SK-N-SH (cell line): ENCODE measurements at regions not wholly inside any gene's neighbourhood (a gene's known extent, or its start where the extent isn't known, plus 50 kb on each side); places are given as distances from the start of the nearest gene placed in this dataset.

ENCODE experiments used
- CTCF ChIA-PET: fragments of 300-600, 350-600 bp; formaldehyde crosslinking; extraction: SDS; loops from one replicate; lab custom pipeline; 2021; lab: Yijun Ruan, JAX
- POLR2A ChIA-PET: fragments of 350-600 bp; sonication (Branson Sonifier 250); formaldehyde crosslinking; extraction: SDS; loops from one replicate; lab custom pipeline; 2020; ENCODE audit warnings: antibody characterized with exemption, inconsistent platforms; lab: Yijun Ruan, JAX
- DNase-seq: peaks from one replicate; pipeline ENCODE4 v3.0.0; 2012
- H2AFZ ChIP-seq: fragments of 200-600 bp; sonication (generic); 2 replicates; pipeline ENCODE4 v1.8.1; 2016; ENCODE audit warnings: antibody characterized with exemption, mild to moderate bottlenecking, low read depth
- H3F3A ChIP-seq: fragments of 200-600 bp; sonication (generic); replicated peaks from 2 replicates; pipeline ENCODE3; 2016; ENCODE audit warnings: antibody characterized with exemption, mild to moderate bottlenecking; ENCODE audit not compliant: insufficient read depth
- H3K27ac ChIP-seq, 2 experiments: fragments of 200-500 bp in 1 of 2; fragments of 200-600 bp in 1 of 2; sonication (Bioruptor generic) in 1 of 2; sonication (generic), shearing (Covaris generic) in 1 of 2; 2 replicates each; pipeline versions ENCODE4 v1.5.1 to v1.6.1; 2014 to 2016; ENCODE audit warnings: low read depth in 2 of 2, inconsistent platforms in 1 of 2, low read length in 1 of 2, mild to moderate bottlenecking in 1 of 2, mixed read lengths in 1 of 2
- H3K27me3 ChIP-seq: fragments of 200-600 bp; sonication (generic), shearing (Covaris generic); 2 replicates; pipeline ENCODE4 v1.6.1; 2016; ENCODE audit warnings: mixed run types; ENCODE audit not compliant: insufficient read depth
- H3K36me3 ChIP-seq, 2 experiments: fragments of 200-500 bp in 1 of 2; fragments of 200-600 bp in 1 of 2; sonication (Bioruptor generic) in 1 of 2; sonication (generic) in 1 of 2; replicated peaks in 1 of 2; 2 replicates each; pipeline versions ENCODE3 to v1.5.1; 2014 to 2016; ENCODE audit warnings: low read length in 1 of 2, mild to moderate bottlenecking in 1 of 2; ENCODE audit not compliant: insufficient read depth in 2 of 2, control insufficient read depth in 1 of 2
- H3K4me1 ChIP-seq, 2 experiments: fragments of 200-500 bp in 1 of 2; fragments of 200-600 bp in 1 of 2; sonication (Bioruptor generic) in 1 of 2; sonication (generic), shearing (Covaris generic) in 1 of 2; 2 replicates each; pipeline versions ENCODE4 v1.5.1 to v1.6.1; 2014 to 2016; ENCODE audit warnings: low read depth in 1 of 2, low read length in 1 of 2, mixed run types in 1 of 2; ENCODE audit not compliant: insufficient read depth in 2 of 2, control insufficient read depth in 1 of 2
- H3K4me2 ChIP-seq: fragments of 200-600 bp; sonication (generic), shearing (Covaris generic); 2 replicates; pipeline ENCODE4 v1.6.1; 2017; ENCODE audit warnings: mixed run types
- H3K4me3 ChIP-seq, 2 experiments: fragments of 200-500 bp in 1 of 2; fragments of 200-600 bp in 1 of 2; sonication (Bioruptor generic) in 1 of 2; sonication (generic), shearing (Covaris generic) in 1 of 2; 2 replicates each; pipeline versions ENCODE4 v1.5.1 to v1.8.1; 2014 to 2016; ENCODE audit warnings: low read depth in 2 of 2, inconsistent platforms in 1 of 2, low read length in 1 of 2, mild to moderate bottlenecking in 1 of 2, mixed read lengths in 1 of 2, moderate library complexity in 1 of 2
- H3K79me2 ChIP-seq: fragments of 200-600 bp; sonication (generic); 2 replicates; pipeline ENCODE4 v1.8.1; 2017; ENCODE audit warnings: mild to moderate bottlenecking; ENCODE audit not compliant: insufficient read depth
- H3K9ac ChIP-seq: fragments of 200-600 bp; sonication (generic); 2 replicates; pipeline ENCODE4 v1.6.1; 2017; ENCODE audit warnings: mixed run types
- H3K9me2 ChIP-seq: fragments of 200-600 bp; sonication (generic); 2 replicates; pipeline ENCODE4 v1.6.1; 2017; ENCODE audit warnings: mixed run types
- H3K9me3 ChIP-seq: fragments of 200-600 bp; sonication (generic); 2 replicates; pipeline ENCODE4 v1.6.1; 2017; ENCODE audit warnings: mixed run types, mild to moderate bottlenecking, moderate library complexity
- H4K20me1 ChIP-seq: fragments of 200-600 bp; sonication (generic); 2 replicates; pipeline ENCODE4 v1.6.1; 2017; ENCODE audit warnings: mild to moderate bottlenecking, mixed run types; ENCODE audit not compliant: insufficient read depth
- CHD2 ChIP-seq: fragments of 150-350 bp; IDR thresholded peaks from 2 replicates; pipeline ENCODE4 v1.6.1; 2018; ENCODE audit warnings: low read length; ENCODE audit not compliant: partially characterized antibody
- FOSL2 ChIP-seq: IDR thresholded peaks from 2 replicates; pipeline ENCODE4 v1.4.0; 2012; ENCODE audit warnings: low read depth, mild to moderate bottlenecking, moderate library complexity, borderline replicate concordance
- FOXJ3 ChIP-seq: sonication (generic); formaldehyde crosslinking; IDR thresholded peaks from 2 replicates; pipeline ENCODE4 v1.5.1; 2020; ENCODE audit warnings: mild to moderate bottlenecking, missing genetic modification reagents
- FOXM1 ChIP-seq: IDR thresholded peaks from 2 replicates; pipeline ENCODE4 v1.4.0; 2012; ENCODE audit warnings: low read depth, mild to moderate bottlenecking
- GABPA ChIP-seq: IDR thresholded peaks from 2 replicates; pipeline ENCODE4 v1.4.0; 2012; ENCODE audit warnings: low read depth, mild to moderate bottlenecking
- GATA2 ChIP-seq: sonication (generic); formaldehyde crosslinking; IDR thresholded peaks from 2 replicates; pipeline ENCODE4 v1.5.0; 2020; ENCODE audit warnings: mild to moderate bottlenecking, missing genetic modification reagents
- JUND ChIP-seq: IDR thresholded peaks from 2 replicates; pipeline ENCODE4 v1.4.0; 2012
- MEF2A ChIP-seq: IDR thresholded peaks from 2 replicates; pipeline ENCODE4 v1.4.0; 2012; ENCODE audit warnings: low read depth, borderline replicate concordance
- RAD21 ChIP-seq: IDR thresholded peaks from 2 replicates; pipeline ENCODE4 v1.6.1; 2012; ENCODE audit warnings: mild to moderate bottlenecking, low read length
- RCOR1 ChIP-seq: fragments of 150-350 bp; IDR thresholded peaks from 2 replicates; pipeline ENCODE4 v1.6.1; 2017; ENCODE audit warnings: antibody characterized with exemption, low read length
- TAF1 ChIP-seq: IDR thresholded peaks from 2 replicates; pipeline ENCODE4 v1.6.1; 2012; ENCODE audit warnings: low read depth, mild to moderate bottlenecking, low read length, moderate library complexity, borderline replicate concordance
- TEAD4 ChIP-seq: IDR thresholded peaks from 2 replicates; pipeline ENCODE4 v1.4.0; 2012; ENCODE audit warnings: mild to moderate bottlenecking, borderline replicate concordance; ENCODE audit not compliant: insufficient read depth
- TF ChIP-seq, protein P1 (sequence below): fragments of 200-600 bp; sonication (generic); IDR thresholded peaks from 2 replicates; pipeline ENCODE4 v1.6.1; 2017; ENCODE audit warnings: antibody characterized with exemption, mild to moderate bottlenecking, moderate library complexity
- TF ChIP-seq, protein P2 (sequence below): fragments of 150-350 bp; IDR thresholded peaks from 2 replicates; pipeline ENCODE4 v1.6.1; 2016; ENCODE audit warnings: mild to moderate bottlenecking, low read depth, low read length
- TF ChIP-seq, protein P3 (sequence below): IDR thresholded peaks from 2 replicates; pipeline ENCODE4; 2012
- TF ChIP-seq, protein P4 (sequence below): IDR thresholded peaks from 2 replicates; pipeline ENCODE4 v1.6.1; 2012; ENCODE audit warnings: mild to moderate bottlenecking, low read depth, low read length, moderate library complexity

DNA sequence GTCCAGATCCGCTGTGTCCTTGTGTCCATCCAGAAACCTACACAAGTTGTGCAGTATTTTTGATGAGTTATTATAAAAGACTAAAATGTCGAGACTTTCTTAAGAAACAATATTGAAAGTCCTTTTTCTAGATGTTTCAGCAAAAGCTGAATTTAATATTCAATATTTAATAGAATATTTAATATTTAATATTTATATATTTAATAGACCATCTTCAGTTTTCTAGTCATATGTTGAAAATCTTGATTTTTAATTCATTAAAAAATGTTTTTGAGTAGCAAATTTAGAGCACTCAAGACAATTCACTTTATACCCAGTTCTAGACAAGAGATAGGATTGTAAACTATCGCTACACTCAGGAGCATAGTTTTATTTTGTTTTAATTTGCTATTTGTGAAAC lies 447.8 kb downstream of the SLITRK5 start (continued):
- TF ChIP-seq GABPA (no peak), JUND (no peak), MEF2A (no peak), RCOR1 (no peak)
- TF ChIP-seq, protein P1, sequence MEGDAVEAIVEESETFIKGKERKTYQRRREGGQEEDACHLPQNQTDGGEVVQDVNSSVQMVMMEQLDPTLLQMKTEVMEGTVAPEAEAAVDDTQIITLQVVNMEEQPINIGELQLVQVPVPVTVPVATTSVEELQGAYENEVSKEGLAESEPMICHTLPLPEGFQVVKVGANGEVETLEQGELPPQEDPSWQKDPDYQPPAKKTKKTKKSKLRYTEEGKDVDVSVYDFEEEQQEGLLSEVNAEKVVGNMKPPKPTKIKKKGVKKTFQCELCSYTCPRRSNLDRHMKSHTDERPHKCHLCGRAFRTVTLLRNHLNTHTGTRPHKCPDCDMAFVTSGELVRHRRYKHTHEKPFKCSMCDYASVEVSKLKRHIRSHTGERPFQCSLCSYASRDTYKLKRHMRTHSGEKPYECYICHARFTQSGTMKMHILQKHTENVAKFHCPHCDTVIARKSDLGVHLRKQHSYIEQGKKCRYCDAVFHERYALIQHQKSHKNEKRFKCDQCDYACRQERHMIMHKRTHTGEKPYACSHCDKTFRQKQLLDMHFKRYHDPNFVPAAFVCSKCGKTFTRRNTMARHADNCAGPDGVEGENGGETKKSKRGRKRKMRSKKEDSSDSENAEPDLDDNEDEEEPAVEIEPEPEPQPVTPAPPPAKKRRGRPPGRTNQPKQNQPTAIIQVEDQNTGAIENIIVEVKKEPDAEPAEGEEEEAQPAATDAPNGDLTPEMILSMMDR, result no peak

DNA sequence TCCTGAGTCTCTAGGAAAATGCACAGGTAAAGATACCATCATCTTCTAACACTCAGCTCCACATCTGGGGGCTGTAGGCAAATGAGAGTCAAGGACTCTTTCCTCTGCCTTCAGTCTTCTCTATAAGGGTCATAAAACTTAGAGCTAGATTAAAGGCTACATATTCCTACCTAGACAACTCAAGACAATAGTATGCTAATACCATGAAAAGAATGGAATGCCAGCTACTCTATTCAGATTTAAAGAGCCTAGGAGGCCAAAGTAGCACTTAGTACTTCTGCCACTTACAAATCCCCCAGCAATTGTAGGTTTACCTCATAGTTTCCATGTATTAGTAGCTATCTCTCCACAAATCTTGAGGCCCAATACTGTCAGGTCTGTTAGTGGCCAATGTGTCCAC lies 453.0 kb downstream of the SLITRK5 start:
- CTCF ChIA-PET, result no interaction called here

More for the DNA sequence above, 453.0 kb downstream of the SLITRK5 start:
- no peaks in the 10 kb centered on the region for H3K27me3 ChIP-seq
- H3K27ac ChIP-seq, result no peak overlapping the region
- no peaks in the 10 kb centered on the region for H3K79me2 ChIP-seq
- POLR2A ChIA-PET, result no interaction called here
- no peak overlapping the region for H2AFZ ChIP-seq
- no peak overlapping the region for H3K4me2 ChIP-seq
- H4K20me1 ChIP-seq, result no peaks in the 10 kb centered on the region
- no peaks in the 10 kb centered on the region for H3K9me2 ChIP-seq
- no peaks in the 10 kb centered on the region for H3K36me3 ChIP-seq
- no peaks in the 10 kb centered on the region for H3K9me3 ChIP-seq
- no peak overlapping the region for H3K4me3 ChIP-seq
- no peak for DNase-seq
- no peaks in the 10 kb centered on the region for H3F3A ChIP-seq
- TF ChIP-seq, protein P1, result no peak
- TF ChIP-seq FOXJ3 (no peak), MEF2A (no peak), CHD2 (no peak), RAD21 (no peak), TAF1 (no peak), FOSL2 (no peak), FOXM1 (no peak), TEAD4 (no peak), GATA2 (CRISPR knock-in tag) (no peak), GABPA (no peak)
- TF ChIP-seq, protein P2, sequence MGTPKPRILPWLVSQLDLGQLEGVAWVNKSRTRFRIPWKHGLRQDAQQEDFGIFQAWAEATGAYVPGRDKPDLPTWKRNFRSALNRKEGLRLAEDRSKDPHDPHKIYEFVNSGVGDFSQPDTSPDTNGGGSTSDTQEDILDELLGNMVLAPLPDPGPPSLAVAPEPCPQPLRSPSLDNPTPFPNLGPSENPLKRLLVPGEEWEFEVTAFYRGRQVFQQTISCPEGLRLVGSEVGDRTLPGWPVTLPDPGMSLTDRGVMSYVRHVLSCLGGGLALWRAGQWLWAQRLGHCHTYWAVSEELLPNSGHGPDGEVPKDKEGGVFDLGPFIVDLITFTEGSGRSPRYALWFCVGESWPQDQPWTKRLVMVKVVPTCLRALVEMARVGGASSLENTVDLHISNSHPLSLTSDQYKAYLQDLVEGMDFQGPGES, result no peak
- TF ChIP-seq, protein P3, sequence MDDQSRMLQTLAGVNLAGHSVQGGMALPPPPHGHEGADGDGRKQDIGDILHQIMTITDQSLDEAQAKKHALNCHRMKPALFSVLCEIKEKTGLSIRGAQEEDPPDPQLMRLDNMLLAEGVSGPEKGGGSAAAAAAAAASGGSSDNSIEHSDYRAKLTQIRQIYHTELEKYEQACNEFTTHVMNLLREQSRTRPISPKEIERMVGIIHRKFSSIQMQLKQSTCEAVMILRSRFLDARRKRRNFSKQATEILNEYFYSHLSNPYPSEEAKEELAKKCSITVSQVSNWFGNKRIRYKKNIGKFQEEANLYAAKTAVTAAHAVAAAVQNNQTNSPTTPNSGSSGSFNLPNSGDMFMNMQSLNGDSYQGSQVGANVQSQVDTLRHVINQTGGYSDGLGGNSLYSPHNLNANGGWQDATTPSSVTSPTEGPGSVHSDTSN, result no peak
- TF ChIP-seq, protein P4, sequence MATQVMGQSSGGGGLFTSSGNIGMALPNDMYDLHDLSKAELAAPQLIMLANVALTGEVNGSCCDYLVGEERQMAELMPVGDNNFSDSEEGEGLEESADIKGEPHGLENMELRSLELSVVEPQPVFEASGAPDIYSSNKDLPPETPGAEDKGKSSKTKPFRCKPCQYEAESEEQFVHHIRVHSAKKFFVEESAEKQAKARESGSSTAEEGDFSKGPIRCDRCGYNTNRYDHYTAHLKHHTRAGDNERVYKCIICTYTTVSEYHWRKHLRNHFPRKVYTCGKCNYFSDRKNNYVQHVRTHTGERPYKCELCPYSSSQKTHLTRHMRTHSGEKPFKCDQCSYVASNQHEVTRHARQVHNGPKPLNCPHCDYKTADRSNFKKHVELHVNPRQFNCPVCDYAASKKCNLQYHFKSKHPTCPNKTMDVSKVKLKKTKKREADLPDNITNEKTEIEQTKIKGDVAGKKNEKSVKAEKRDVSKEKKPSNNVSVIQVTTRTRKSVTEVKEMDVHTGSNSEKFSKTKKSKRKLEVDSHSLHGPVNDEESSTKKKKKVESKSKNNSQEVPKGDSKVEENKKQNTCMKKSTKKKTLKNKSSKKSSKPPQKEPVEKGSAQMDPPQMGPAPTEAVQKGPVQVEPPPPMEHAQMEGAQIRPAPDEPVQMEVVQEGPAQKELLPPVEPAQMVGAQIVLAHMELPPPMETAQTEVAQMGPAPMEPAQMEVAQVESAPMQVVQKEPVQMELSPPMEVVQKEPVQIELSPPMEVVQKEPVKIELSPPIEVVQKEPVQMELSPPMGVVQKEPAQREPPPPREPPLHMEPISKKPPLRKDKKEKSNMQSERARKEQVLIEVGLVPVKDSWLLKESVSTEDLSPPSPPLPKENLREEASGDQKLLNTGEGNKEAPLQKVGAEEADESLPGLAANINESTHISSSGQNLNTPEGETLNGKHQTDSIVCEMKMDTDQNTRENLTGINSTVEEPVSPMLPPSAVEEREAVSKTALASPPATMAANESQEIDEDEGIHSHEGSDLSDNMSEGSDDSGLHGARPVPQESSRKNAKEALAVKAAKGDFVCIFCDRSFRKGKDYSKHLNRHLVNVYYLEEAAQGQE, result no peak
- no peak overlapping the region for H3K9ac ChIP-seq
- H3K4me1 ChIP-seq, result no peaks in the 10 kb centered on the region
